Ishikawa (cell line): ENCODE measurements at regions not wholly inside any gene's neighbourhood (a gene's known extent, or its start where the extent isn't known, plus 50 kb on each side); places are given as distances from the start of the nearest gene placed in this dataset.

Experiments
- CEBPB ChIP-seq: IDR thresholded peaks from 2 replicates; pipeline ENCODE4 v1.6.1; 2012
- CREB1 ChIP-seq: IDR thresholded peaks from 2 replicates; pipeline ENCODE4 v1.6.1; 2012; ENCODE audit warnings: low read depth
- EGR1 ChIP-seq: IDR thresholded peaks from 2 replicates; pipeline ENCODE4 v1.6.1; 2012
- EP300 ChIP-seq: IDR thresholded peaks from 2 replicates; pipeline ENCODE4 v1.6.1; 2012; ENCODE audit warnings: borderline replicate concordance
- FOXM1 ChIP-seq: IDR thresholded peaks from 2 replicates; pipeline ENCODE4 v1.6.1; 2012; ENCODE audit warnings: low read depth, borderline replicate concordance
- NFIC ChIP-seq: IDR thresholded peaks from 2 replicates; pipeline ENCODE4 v1.6.1; 2012
- RAD21 ChIP-seq: IDR thresholded peaks from 2 replicates; pipeline ENCODE4 v1.6.1; 2012; ENCODE audit warnings: low read depth
- TAF1 ChIP-seq: IDR thresholded peaks from 2 replicates; pipeline ENCODE4 v1.6.1; 2012; ENCODE audit warnings: low read depth, mild to moderate bottlenecking
- TCF12 ChIP-seq: IDR thresholded peaks from 2 replicates; pipeline ENCODE4 v1.6.1; 2012; ENCODE audit warnings: low read depth
- TEAD4 ChIP-seq: IDR thresholded peaks from 2 replicates; pipeline ENCODE4 v1.6.1; 2012
- YY1 ChIP-seq: IDR thresholded peaks from 2 replicates; pipeline ENCODE4 v1.6.1; 2012; ENCODE audit warnings: low read depth
- ZBTB7A ChIP-seq: IDR thresholded peaks from 2 replicates; pipeline ENCODE4 v1.6.1; 2012; ENCODE audit warnings: low read depth
- TF ChIP-seq, protein P1 (sequence below): IDR thresholded peaks from 2 replicates; pipeline ENCODE4 v1.6.1; 2012; ENCODE audit warnings: low read depth, mild to moderate bottlenecking
- TF ChIP-seq, protein P2 (sequence below): IDR thresholded peaks from 2 replicates; pipeline ENCODE4 v1.6.1; 2012
- TF ChIP-seq, protein P3 (sequence below): IDR thresholded peaks from 2 replicates; pipeline ENCODE4 v1.6.1; 2012

DNA sequence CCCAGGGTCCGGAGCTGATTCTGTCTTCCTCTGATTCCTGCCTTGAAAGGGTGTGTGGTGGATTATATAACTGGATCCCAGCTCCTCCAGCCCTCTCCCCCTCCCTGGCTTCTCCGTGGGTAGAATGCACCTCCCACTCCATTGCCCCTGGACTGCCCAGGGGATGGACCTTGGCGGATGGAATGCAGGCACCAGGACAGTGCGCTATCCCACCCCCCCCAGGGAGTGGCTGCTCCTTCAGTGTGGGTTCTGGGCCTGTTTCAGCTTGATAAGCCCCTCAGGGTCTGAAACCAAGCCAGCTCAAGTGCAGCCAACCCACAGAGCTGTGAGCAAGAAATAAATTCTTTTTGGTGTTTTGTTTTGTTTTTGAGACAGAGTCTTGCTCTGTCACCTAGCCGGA, 112.4 kb upstream of the TMEM132D start:
- no peak for TF ChIP-seq ZBTB7A
- no peak for TF ChIP-seq FOXM1
- TF ChIP-seq, protein P1, sequence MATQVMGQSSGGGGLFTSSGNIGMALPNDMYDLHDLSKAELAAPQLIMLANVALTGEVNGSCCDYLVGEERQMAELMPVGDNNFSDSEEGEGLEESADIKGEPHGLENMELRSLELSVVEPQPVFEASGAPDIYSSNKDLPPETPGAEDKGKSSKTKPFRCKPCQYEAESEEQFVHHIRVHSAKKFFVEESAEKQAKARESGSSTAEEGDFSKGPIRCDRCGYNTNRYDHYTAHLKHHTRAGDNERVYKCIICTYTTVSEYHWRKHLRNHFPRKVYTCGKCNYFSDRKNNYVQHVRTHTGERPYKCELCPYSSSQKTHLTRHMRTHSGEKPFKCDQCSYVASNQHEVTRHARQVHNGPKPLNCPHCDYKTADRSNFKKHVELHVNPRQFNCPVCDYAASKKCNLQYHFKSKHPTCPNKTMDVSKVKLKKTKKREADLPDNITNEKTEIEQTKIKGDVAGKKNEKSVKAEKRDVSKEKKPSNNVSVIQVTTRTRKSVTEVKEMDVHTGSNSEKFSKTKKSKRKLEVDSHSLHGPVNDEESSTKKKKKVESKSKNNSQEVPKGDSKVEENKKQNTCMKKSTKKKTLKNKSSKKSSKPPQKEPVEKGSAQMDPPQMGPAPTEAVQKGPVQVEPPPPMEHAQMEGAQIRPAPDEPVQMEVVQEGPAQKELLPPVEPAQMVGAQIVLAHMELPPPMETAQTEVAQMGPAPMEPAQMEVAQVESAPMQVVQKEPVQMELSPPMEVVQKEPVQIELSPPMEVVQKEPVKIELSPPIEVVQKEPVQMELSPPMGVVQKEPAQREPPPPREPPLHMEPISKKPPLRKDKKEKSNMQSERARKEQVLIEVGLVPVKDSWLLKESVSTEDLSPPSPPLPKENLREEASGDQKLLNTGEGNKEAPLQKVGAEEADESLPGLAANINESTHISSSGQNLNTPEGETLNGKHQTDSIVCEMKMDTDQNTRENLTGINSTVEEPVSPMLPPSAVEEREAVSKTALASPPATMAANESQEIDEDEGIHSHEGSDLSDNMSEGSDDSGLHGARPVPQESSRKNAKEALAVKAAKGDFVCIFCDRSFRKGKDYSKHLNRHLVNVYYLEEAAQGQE: no peak
- TF ChIP-seq EGR1: no peak
- no peak for TF ChIP-seq TCF12
- TF ChIP-seq, protein P2, sequence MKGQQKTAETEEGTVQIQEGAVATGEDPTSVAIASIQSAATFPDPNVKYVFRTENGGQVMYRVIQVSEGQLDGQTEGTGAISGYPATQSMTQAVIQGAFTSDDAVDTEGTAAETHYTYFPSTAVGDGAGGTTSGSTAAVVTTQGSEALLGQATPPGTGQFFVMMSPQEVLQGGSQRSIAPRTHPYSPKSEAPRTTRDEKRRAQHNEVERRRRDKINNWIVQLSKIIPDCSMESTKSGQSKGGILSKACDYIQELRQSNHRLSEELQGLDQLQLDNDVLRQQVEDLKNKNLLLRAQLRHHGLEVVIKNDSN: no peak
- no peak for TF ChIP-seq TEAD4
- TF ChIP-seq EP300: no peak
- TF ChIP-seq TAF1: no peak
- TF ChIP-seq CEBPB: no peak
- no peak for TF ChIP-seq NFIC

DNA sequence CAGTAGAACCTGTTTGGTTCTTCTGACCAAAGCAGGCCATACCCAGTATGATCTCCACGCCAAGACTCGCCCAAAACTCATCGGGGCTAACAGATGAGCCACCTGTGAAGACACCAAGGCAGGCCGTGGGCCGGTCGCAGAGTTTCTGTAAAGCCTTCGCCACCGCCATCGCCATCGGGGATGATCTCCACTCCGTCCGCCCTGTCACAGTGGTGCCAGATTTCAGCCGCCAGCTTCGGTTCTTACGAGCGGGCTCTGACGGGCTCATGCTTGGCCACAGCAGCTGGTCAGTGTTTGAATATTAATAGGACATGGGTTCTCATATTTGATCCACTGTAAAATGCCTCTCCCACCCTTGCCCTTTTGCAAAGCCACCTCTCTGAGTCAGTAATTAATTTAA, 113.2 kb upstream of the TMEM132D start:
- TF ChIP-seq, protein P3, sequence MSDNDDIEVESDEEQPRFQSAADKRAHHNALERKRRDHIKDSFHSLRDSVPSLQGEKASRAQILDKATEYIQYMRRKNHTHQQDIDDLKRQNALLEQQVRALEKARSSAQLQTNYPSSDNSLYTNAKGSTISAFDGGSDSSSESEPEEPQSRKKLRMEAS: no peak
- TF ChIP-seq ZBTB7A: no peak
- no peak for TF ChIP-seq TCF12
- no peak for TF ChIP-seq EP300
- no peak for TF ChIP-seq CREB1
- TF ChIP-seq, protein P1: no peak
- TF ChIP-seq, protein P2: no peak
- TF ChIP-seq NFIC: no peak
- no peak for TF ChIP-seq EGR1
- TF ChIP-seq TAF1: no peak
- no peak for TF ChIP-seq RAD21
- TF ChIP-seq CEBPB: no peak
- TF ChIP-seq YY1: no peak
- no peak for TF ChIP-seq FOXM1
- TF ChIP-seq TEAD4: no peak

DNA sequence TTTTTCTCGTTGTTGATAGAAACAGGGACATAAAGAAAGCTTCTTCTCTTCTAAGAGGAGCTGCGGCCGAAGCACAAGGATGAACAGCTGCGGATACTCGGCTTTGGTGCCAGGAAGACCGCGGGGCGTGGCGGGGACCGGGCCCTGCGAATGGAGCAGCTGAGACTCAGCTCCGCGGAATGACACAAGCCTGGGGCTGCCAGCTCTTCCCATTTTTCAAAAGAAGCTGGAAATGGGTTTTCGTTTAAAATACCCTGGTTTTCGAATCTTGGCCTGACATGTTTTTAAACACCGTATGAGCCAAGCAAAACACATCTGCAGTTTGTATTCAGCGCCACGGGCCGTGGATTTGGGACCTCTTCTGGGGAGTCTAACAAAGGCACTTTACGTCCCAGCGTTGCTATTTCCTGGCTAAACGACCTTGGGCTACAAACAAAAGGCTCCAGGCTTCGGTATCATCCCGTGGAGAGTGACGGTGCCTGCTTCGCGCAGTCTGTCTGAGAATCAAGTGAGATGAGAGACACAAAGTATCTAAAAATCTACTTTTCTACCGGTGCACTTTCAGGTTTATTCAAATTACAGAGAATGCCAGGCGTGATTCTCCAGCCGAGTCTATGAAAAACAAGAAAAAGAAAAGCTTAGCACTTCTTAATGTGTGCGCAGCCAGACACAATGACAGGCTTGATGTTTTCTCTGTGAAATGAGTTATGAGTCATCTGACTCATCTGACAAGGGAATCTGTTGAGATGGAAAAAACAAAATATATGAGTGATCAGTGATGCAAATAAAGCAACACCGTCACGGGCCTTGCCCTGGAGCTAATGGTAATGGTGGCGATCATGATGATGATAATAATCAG, 114.0 kb upstream of the TMEM132D start:
- TF ChIP-seq TEAD4 (no peak), YY1 (no peak), EP300 (no peak), RAD21 (no peak), CEBPB (no peak), FOXM1 (no peak), CREB1 (no peak), TAF1 (no peak), ZBTB7A (no peak), EGR1 (no peak), NFIC (no peak), TCF12 (no peak)
- TF ChIP-seq, protein P2: no peak
- TF ChIP-seq, protein P1: no peak
- TF ChIP-seq, protein P3: no peak
